T-helper 17 cell (primary cell): ENCODE measurements at regions not wholly inside any gene's neighbourhood (a gene's known extent, or its start where the extent isn't known, plus 50 kb on each side); places are given as distances from the start of the nearest gene placed in this dataset.
"Not testable (repeated sequence)": the region's sequence is repeated elsewhere in the genome, so short reads cannot be mapped to it uniquely, and the experiment has no call there.

ENCODE experiments used
- ATAC-seq: fragments of 150-1000 bp; cut with Tn5 transposase; 2 replicates; pipeline ENCODE4 v1.10.0; 2021; ENCODE audit warnings: mild to moderate bottlenecking, moderate library complexity
- DNase-seq, 3 donors: peaks; one replicate each; pipeline versions ENCODE4 v3.0.0 to v3.0.0-alpha.2; 2020 to 2021
- H3K9me3 ChIP-seq: one replicate; pipeline ENCODE4 v1.7.0; 2013; ENCODE audit warnings: low read length, mild to moderate bottlenecking; ENCODE audit not compliant: control insufficient read depth, poor library complexity, severe bottlenecking
- H3K27ac Mint-ChIP-seq: one replicate; pipeline ENCODE4 v1.8.0; 2022; ENCODE audit warnings: mild to moderate bottlenecking, moderate library complexity, mixed read lengths
- H3K27me3 Mint-ChIP-seq: one replicate; pipeline ENCODE4 v1.8.0; 2022; ENCODE audit warnings: mixed read lengths
- H3K36me3 Mint-ChIP-seq: one replicate; pipeline ENCODE4 v1.8.0; 2022; ENCODE audit warnings: low read depth, mixed read lengths
- H3K4me1 Mint-ChIP-seq: one replicate; pipeline ENCODE4 v1.8.0; 2022; ENCODE audit warnings: mild to moderate bottlenecking, mixed read lengths
- H3K4me3 Mint-ChIP-seq: one replicate; pipeline ENCODE4 v1.8.0; 2022; ENCODE audit warnings: mild to moderate bottlenecking, moderate library complexity, mixed read lengths

- no peaks in the 10 kb centered on the region for H3K4me1 Mint-ChIP-seq
- H3K4me3 Mint-ChIP-seq = no peak overlapping the region
- DNase-seq (no peak), ATAC-seq (no peak)
- H3K27ac Mint-ChIP-seq = no peak overlapping the region
- H3K9me3 ChIP-seq = no peaks in the 10 kb centered on the region
- peaks cover 32% of the 10 kb centered on the region for H3K27me3 Mint-ChIP-seq
- H3K36me3 Mint-ChIP-seq = no peaks in the 10 kb centered on the region
Observed at GRCh38 chr11:127791844-127792243, 791.3 kb upstream of the KIRREL3 start.

GRCh38 chr11:127790592-127790991 lies 790.0 kb upstream of the KIRREL3 start:
- H3K36me3 Mint-ChIP-seq = no peaks in the 10 kb centered on the region
- no peaks in the 10 kb centered on the region for H3K4me1 Mint-ChIP-seq
- H3K27me3 Mint-ChIP-seq = peaks cover 40% of the 10 kb centered on the region
- no peak overlapping the region for H3K27ac Mint-ChIP-seq
- H3K4me3 Mint-ChIP-seq = no peak overlapping the region
- ATAC-seq (no peak), DNase-seq (no peak)
- H3K9me3 ChIP-seq = no peaks in the 10 kb centered on the region

GRCh38 chr11:127789927-127790326 lies 789.4 kb upstream of the KIRREL3 start:
- no peak overlapping the region for H3K4me3 Mint-ChIP-seq
- ATAC-seq = no peak
- H3K9me3 ChIP-seq = no peaks in the 10 kb centered on the region
- H3K36me3 Mint-ChIP-seq = no peaks in the 10 kb centered on the region
- no peaks in the 10 kb centered on the region for H3K4me1 Mint-ChIP-seq
- DNase-seq = no peak
- H3K27me3 Mint-ChIP-seq = peaks cover 42% of the 10 kb centered on the region
- no peak overlapping the region for H3K27ac Mint-ChIP-seq

GRCh38 chr11:127772938-127773337 lies 772.4 kb upstream of the KIRREL3 start:
- H3K27me3 Mint-ChIP-seq, DNase-seq, H3K4me1 Mint-ChIP-seq, H3K4me3 Mint-ChIP-seq, H3K27ac Mint-ChIP-seq, H3K9me3 ChIP-seq, H3K36me3 Mint-ChIP-seq, ATAC-seq: not testable (repeated sequence)

GRCh38 chr11:127768931-127769330 lies 768.4 kb upstream of the KIRREL3 start:
- not testable (repeated sequence) for DNase-seq, ATAC-seq, H3K4me1 Mint-ChIP-seq, H3K36me3 Mint-ChIP-seq, H3K4me3 Mint-ChIP-seq, H3K9me3 ChIP-seq, H3K27ac Mint-ChIP-seq
- H3K27me3 Mint-ChIP-seq = peaks cover 17% of the 10 kb centered on the region

- no peaks in the 10 kb centered on the region for H3K4me1 Mint-ChIP-seq
- H3K4me3 Mint-ChIP-seq = no peak overlapping the region
- peaks cover 9% of the 10 kb centered on the region for H3K27me3 Mint-ChIP-seq
- DNase-seq = no peak
- no peak for ATAC-seq
- H3K36me3 Mint-ChIP-seq = no peaks in the 10 kb centered on the region
- no peak overlapping the region for H3K27ac Mint-ChIP-seq
- no peaks in the 10 kb centered on the region for H3K9me3 ChIP-seq
Observed at GRCh38 chr11:127766734-127767133, 766.2 kb upstream of the KIRREL3 start.

GRCh38 chr11:127738771-127739286 lies 738.3 kb upstream of the KIRREL3 start:
- no peaks in the 10 kb centered on the region for H3K36me3 Mint-ChIP-seq
- no peak for DNase-seq
- H3K9me3 ChIP-seq = no peaks in the 10 kb centered on the region
- peaks cover 5% of the 10 kb centered on the region for H3K4me1 Mint-ChIP-seq
- H3K4me3 Mint-ChIP-seq = no peak overlapping the region
- H3K27ac Mint-ChIP-seq = no peak overlapping the region
- peaks cover 13% of the 10 kb centered on the region for H3K27me3 Mint-ChIP-seq
- ATAC-seq = no peak

- DNase-seq (no peak), ATAC-seq (no peak)
- H3K4me1 Mint-ChIP-seq = peaks cover 8% of the 10 kb centered on the region
- no peak overlapping the region for H3K27ac Mint-ChIP-seq
- H3K27me3 Mint-ChIP-seq = peaks cover 13% of the 10 kb centered on the region
- H3K36me3 Mint-ChIP-seq = no peaks in the 10 kb centered on the region
- H3K4me3 Mint-ChIP-seq = no peak overlapping the region
- no peaks in the 10 kb centered on the region for H3K9me3 ChIP-seq
Observed at GRCh38 chr11:127737499-127737898, 736.9 kb upstream of the KIRREL3 start.

- Mint-ChIP-seq H3K4me3 (no peak overlapping the region), H3K4me1 (peaks cover 8% of the 10 kb centered on the region), H3K27me3 (peaks cover 13% of the 10 kb centered on the region), H3K27ac (no peak overlapping the region), H3K36me3 (no peaks in the 10 kb centered on the region)
- H3K9me3 ChIP-seq = no peaks in the 10 kb centered on the region
- ATAC-seq = no peak
- DNase-seq = no peak
Observed at GRCh38 chr11:127733552-127733951, 733.0 kb upstream of the KIRREL3 start.

GRCh38 chr11:127726367-127726766 lies 725.8 kb upstream of the KIRREL3 start:
- H3K27ac Mint-ChIP-seq = no peak overlapping the region
- H3K4me3 Mint-ChIP-seq = no peak overlapping the region
- DNase-seq (no peak), ATAC-seq (no peak)
- no peaks in the 10 kb centered on the region for H3K9me3 ChIP-seq
- H3K36me3 Mint-ChIP-seq = no peaks in the 10 kb centered on the region
- no peaks in the 10 kb centered on the region for H3K4me1 Mint-ChIP-seq
- H3K27me3 Mint-ChIP-seq = no peaks in the 10 kb centered on the region

- Mint-ChIP-seq H3K27me3 (no peaks in the 10 kb centered on the region), H3K36me3 (no peaks in the 10 kb centered on the region), H3K27ac (no peak overlapping the region), H3K4me1 (no peaks in the 10 kb centered on the region), H3K4me3 (no peak overlapping the region)
- H3K9me3 ChIP-seq = no peaks in the 10 kb centered on the region
- DNase-seq (no peak), ATAC-seq (no peak)
Observed at GRCh38 chr11:127723714-127724113, 723.1 kb upstream of the KIRREL3 start.

GRCh38 chr11:127713226-127713625 lies 712.7 kb upstream of the KIRREL3 start:
- ATAC-seq (no peak), DNase-seq (no peak)
- H3K9me3 ChIP-seq = no peaks in the 10 kb centered on the region
- Mint-ChIP-seq H3K36me3 (no peaks in the 10 kb centered on the region), H3K4me1 (no peaks in the 10 kb centered on the region), H3K4me3 (no peak overlapping the region), H3K27ac (no peak overlapping the region), H3K27me3 (peaks cover 7% of the 10 kb centered on the region)

- Mint-ChIP-seq H3K27ac (no peak overlapping the region), H3K4me1 (no peaks in the 10 kb centered on the region), H3K27me3 (peaks cover 4% of the 10 kb centered on the region), H3K4me3 (no peak overlapping the region), H3K36me3 (no peaks in the 10 kb centered on the region)
- DNase-seq = no peak
- no peaks in the 10 kb centered on the region for H3K9me3 ChIP-seq
- no peak for ATAC-seq
Observed at GRCh38 chr11:127711748-127712147, 711.2 kb upstream of the KIRREL3 start.

- H3K4me3 Mint-ChIP-seq = no peak overlapping the region
- no peak for DNase-seq
- H3K36me3 Mint-ChIP-seq = no peaks in the 10 kb centered on the region
- no peaks in the 10 kb centered on the region for H3K9me3 ChIP-seq
- H3K4me1 Mint-ChIP-seq = no peaks in the 10 kb centered on the region
- no peak for ATAC-seq
- H3K27ac Mint-ChIP-seq = no peak overlapping the region
- H3K27me3 Mint-ChIP-seq = peaks cover 4% of the 10 kb centered on the region
Observed at GRCh38 chr11:127710831-127711230, 710.3 kb upstream of the KIRREL3 start.
